MM.1S (cell line): ENCODE measurements at regions not wholly inside any gene's neighbourhood (a gene's known extent, or its start where the extent isn't known, plus 50 kb on each side); places are given as distances from the start of the nearest gene placed in this dataset.

Source experiments
- DNase-seq: peaks from one replicate; pipeline ENCODE4 v3.0.0-alpha.2; 2015
- H2AFZ ChIP-seq: fragments of 300-600 bp; sonication (generic); 2 replicates; pipeline ENCODE4 v1.6.0; 2016; ENCODE audit warnings: antibody characterized with exemption, low read length
- H3F3A ChIP-seq: fragments of 300-600 bp; sonication (generic); 2 replicates; pipeline ENCODE4 v1.6.1; 2016; ENCODE audit warnings: mild to moderate bottlenecking, antibody characterized with exemption, low read length, moderate library complexity, mixed read lengths; ENCODE audit not compliant: insufficient read depth
- H3K27ac ChIP-seq: fragments of 300-600 bp; sonication (generic); 2 replicates; pipeline ENCODE4 v1.5.1; 2016; ENCODE audit warnings: mild to moderate bottlenecking, low read length
- H3K27me3 ChIP-seq: fragments of 300-600 bp; sonication (generic); replicated peaks from 2 replicates; pipeline ENCODE4 v1.6.0; 2016; ENCODE audit warnings: low read length; ENCODE audit not compliant: insufficient read depth
- H3K36me3 ChIP-seq: fragments of 300-600 bp; sonication (generic); replicated peaks from 2 replicates; pipeline ENCODE4 v1.6.1; 2016; ENCODE audit warnings: mild to moderate bottlenecking, low read length, mixed read lengths; ENCODE audit not compliant: insufficient read depth
- H3K4me1 ChIP-seq: fragments of 300-600 bp; sonication (generic); 2 replicates; pipeline ENCODE4 v1.6.1; 2016; ENCODE audit warnings: low read length, mixed read lengths
- H3K4me2 ChIP-seq: fragments of 300-600 bp; sonication (generic); 2 replicates; pipeline ENCODE4 v1.6.0; 2016; ENCODE audit warnings: low read depth, low read length
- H3K4me3 ChIP-seq: fragments of 300-600 bp; sonication (generic); 2 replicates; pipeline ENCODE4 v1.5.1; 2016; ENCODE audit warnings: low read length, mixed read lengths
- H3K79me2 ChIP-seq: fragments of 300-600 bp; sonication (generic); 2 replicates; pipeline ENCODE4 v1.6.1; 2016; ENCODE audit warnings: mixed run types, low read length, mixed read lengths
- H3K9ac ChIP-seq: fragments of 300-600 bp; sonication (generic); 2 replicates; pipeline ENCODE4 v1.6.1; 2016; ENCODE audit warnings: low read length, mixed read lengths
- H3K9me2 ChIP-seq: fragments of 300-600 bp; sonication (generic); replicated peaks from 2 replicates; pipeline ENCODE4 v1.6.1; 2016; ENCODE audit warnings: mild to moderate bottlenecking, low read length, mixed read lengths; ENCODE audit not compliant: insufficient read depth
- H3K9me3 ChIP-seq: fragments of 300-600 bp; sonication (generic); replicated peaks from 2 replicates; pipeline ENCODE4 v1.6.1; 2016; ENCODE audit warnings: mild to moderate bottlenecking, low read length, mixed read lengths; ENCODE audit not compliant: insufficient read depth
- H4K20me1 ChIP-seq: fragments of 300-600 bp; sonication (generic); 2 replicates; pipeline ENCODE4 v1.6.1; 2016; ENCODE audit warnings: mild to moderate bottlenecking, low read length, moderate library complexity, mixed read lengths; ENCODE audit not compliant: insufficient read depth
- EZH2 ChIP-seq: fragments of 300-600 bp; sonication (generic); optimal IDR thresholded peaks from 2 replicates; pipeline ENCODE3; 2017; ENCODE audit warnings: low read depth, mild to moderate bottlenecking, antibody characterized with exemption, low read length, mixed read lengths
- EZH2phosphoT487 ChIP-seq: fragments of 300-600 bp; sonication (generic); IDR thresholded peaks from 2 replicates; pipeline ENCODE4 v1.6.1; 2018; ENCODE audit warnings: antibody characterized with exemption, low read length
- TF ChIP-seq, protein P1 (sequence below): fragments of 300-600 bp; sonication (generic); IDR thresholded peaks from 2 replicates; pipeline ENCODE4 v1.5.1; 2016; ENCODE audit warnings: antibody characterized with exemption, low read length, mixed read lengths

DNA sequence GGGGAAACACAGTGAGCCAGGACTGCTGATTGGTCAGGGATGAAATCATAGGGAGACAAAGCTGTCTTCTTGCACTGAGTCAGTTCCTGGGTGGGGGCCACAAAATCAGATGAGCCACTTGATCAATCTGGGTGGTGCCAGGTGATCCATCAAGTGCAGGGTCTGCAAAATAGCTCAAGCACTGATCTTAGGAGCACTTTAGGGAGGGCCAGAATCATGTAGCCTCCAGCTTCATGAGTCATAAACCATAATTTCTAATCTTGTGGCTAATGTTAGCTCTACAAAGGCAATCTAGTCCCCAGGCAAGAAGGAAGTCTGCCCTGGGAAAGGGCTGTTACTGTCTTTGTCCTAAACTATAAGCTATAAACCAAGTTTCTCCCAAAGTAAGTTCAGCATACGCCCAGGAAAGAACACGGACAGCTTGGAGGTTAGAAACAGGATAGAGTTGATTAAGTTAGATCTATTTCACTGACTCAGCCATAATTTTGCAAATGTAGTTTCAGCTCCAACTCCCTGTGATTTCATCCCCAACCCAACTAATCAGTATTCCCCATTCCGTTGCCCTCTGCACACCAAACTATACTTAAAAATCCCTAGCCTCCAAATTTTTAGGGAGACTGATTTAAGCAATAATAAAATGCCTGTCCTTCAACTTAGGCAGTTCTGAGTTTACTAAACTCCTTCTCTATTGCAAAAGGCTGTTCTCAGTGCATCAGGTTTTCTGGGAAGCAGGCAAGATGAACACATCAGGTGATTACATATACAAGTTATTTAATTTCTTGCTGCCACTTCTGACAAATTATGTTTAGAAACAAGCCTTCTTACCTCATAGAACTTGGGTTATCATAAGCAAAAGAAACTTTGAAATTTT lies 226.9 kb upstream of the SPOPL start:
- no peaks in the 10 kb centered on the region for H3K79me2 ChIP-seq
- no peaks in the 10 kb centered on the region for H3K4me1 ChIP-seq
- H3K4me2 ChIP-seq: no peak overlapping the region
- H3K27me3 ChIP-seq: no peaks in the 10 kb centered on the region
- H3K9me2 ChIP-seq: no peaks in the 10 kb centered on the region
- TF ChIP-seq, protein P1, sequence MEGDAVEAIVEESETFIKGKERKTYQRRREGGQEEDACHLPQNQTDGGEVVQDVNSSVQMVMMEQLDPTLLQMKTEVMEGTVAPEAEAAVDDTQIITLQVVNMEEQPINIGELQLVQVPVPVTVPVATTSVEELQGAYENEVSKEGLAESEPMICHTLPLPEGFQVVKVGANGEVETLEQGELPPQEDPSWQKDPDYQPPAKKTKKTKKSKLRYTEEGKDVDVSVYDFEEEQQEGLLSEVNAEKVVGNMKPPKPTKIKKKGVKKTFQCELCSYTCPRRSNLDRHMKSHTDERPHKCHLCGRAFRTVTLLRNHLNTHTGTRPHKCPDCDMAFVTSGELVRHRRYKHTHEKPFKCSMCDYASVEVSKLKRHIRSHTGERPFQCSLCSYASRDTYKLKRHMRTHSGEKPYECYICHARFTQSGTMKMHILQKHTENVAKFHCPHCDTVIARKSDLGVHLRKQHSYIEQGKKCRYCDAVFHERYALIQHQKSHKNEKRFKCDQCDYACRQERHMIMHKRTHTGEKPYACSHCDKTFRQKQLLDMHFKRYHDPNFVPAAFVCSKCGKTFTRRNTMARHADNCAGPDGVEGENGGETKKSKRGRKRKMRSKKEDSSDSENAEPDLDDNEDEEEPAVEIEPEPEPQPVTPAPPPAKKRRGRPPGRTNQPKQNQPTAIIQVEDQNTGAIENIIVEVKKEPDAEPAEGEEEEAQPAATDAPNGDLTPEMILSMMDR: no peak
- TF ChIP-seq EZH2phosphoT487: no peak
- TF ChIP-seq EZH2: no peak
- H3K9me3 ChIP-seq: no peaks in the 10 kb centered on the region
- no peaks in the 10 kb centered on the region for H4K20me1 ChIP-seq
- no peak for DNase-seq
- H3K36me3 ChIP-seq: no peaks in the 10 kb centered on the region
- H3K9ac ChIP-seq: no peak overlapping the region
- no peaks in the 10 kb centered on the region for H3F3A ChIP-seq
- no peak overlapping the region for H2AFZ ChIP-seq
- H3K4me3 ChIP-seq: no peak overlapping the region
- H3K27ac ChIP-seq: no peak overlapping the region

DNA sequence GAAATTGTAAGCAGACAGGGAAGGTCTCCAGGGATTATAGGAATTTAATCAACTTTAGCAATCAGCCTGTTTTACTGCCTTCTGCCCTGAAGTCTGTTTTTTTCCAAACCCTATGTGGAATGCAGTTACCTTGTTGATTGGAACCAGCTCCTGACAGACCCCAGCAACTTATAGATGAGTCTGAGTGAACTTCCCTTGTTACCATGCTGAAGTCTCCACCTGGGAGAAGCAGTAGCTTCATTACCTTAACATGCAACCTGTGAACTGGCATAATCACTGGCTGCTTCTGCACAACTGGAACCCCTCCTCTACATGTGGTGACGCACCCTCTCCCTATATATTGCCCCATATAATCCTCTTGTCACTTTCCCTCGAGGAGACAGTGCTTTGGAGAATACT lies 226.3 kb upstream of the SPOPL start:
- H3K4me1 ChIP-seq: no peaks in the 10 kb centered on the region
- no peak overlapping the region for H3K4me2 ChIP-seq
- H3K9me2 ChIP-seq: no peaks in the 10 kb centered on the region
- no peak overlapping the region for H3K27ac ChIP-seq
- H3K79me2 ChIP-seq: no peaks in the 10 kb centered on the region
- no peak for DNase-seq
- no peak overlapping the region for H3K9ac ChIP-seq
- no peaks in the 10 kb centered on the region for H4K20me1 ChIP-seq
- no peak for TF ChIP-seq EZH2
- TF ChIP-seq, protein P1: no peak
- no peak for TF ChIP-seq EZH2phosphoT487
- no peaks in the 10 kb centered on the region for H3F3A ChIP-seq
- H3K27me3 ChIP-seq: no peaks in the 10 kb centered on the region
- H3K4me3 ChIP-seq: no peak overlapping the region
- H3K36me3 ChIP-seq: no peaks in the 10 kb centered on the region
- H2AFZ ChIP-seq: no peak overlapping the region
- H3K9me3 ChIP-seq: no peaks in the 10 kb centered on the region

DNA sequence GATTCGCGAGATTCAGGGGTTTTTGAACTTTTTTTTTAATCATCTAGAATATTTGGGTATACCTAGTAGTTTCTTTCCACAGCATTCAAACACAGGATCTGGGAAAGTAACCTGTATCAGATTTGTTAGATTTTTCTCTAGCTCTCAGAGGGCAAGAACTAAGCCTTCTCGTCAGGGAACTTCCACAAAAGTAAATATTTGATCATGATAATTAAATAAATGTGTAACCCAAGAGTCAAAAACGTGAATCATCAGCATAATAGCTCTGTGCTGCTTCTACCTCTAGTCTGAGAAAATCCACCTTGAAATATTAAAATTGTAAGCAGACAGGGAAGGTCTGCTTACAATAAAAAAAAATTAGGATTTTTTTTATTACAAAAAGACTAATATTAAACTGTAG lies 225.7 kb upstream of the SPOPL start:
- H3K79me2 ChIP-seq: no peaks in the 10 kb centered on the region
- H3K27ac ChIP-seq: no peak overlapping the region
- H3K4me3 ChIP-seq: no peak overlapping the region
- no peaks in the 10 kb centered on the region for H3K9me2 ChIP-seq
- no peaks in the 10 kb centered on the region for H4K20me1 ChIP-seq
- H3K4me1 ChIP-seq: no peaks in the 10 kb centered on the region
- no peak overlapping the region for H3K4me2 ChIP-seq
- TF ChIP-seq EZH2 (no peak), EZH2phosphoT487 (no peak)
- no peak for DNase-seq
- no peaks in the 10 kb centered on the region for H3K9me3 ChIP-seq
- H3F3A ChIP-seq: no peaks in the 10 kb centered on the region
- H2AFZ ChIP-seq: no peak overlapping the region
- no peaks in the 10 kb centered on the region for H3K36me3 ChIP-seq
- no peak overlapping the region for H3K9ac ChIP-seq
- no peaks in the 10 kb centered on the region for H3K27me3 ChIP-seq

DNA sequence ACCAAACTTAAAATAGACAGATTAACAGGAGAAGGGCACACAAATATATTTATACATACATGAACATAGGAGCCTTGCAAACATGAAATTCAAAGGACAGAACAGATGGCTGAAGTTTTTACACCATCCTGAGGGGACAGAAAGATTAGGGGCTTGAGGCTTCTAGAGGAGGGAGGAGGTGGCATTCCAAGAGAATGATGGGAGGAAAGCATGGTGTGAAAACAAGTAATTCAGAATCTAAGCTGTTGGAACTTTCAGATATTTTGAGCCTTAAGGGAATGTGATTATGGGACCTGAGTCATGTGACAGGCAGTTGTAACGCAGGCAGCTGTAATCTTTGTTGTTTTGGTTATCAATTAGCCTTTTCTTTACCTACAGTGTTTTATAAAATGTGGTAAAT lies 225.2 kb upstream of the SPOPL start:
- Histone ChIP-seq H3K36me3 (no peaks in the 10 kb centered on the region), H3K79me2 (no peaks in the 10 kb centered on the region), H4K20me1 (no peaks in the 10 kb centered on the region), H3K4me3 (no peak overlapping the region), H3K4me2 (no peak overlapping the region), H3F3A (no peaks in the 10 kb centered on the region), H3K9me2 (no peaks in the 10 kb centered on the region), H3K27me3 (no peaks in the 10 kb centered on the region), H3K27ac (no peak overlapping the region), H3K9me3 (no peaks in the 10 kb centered on the region), H2AFZ (no peak overlapping the region), H3K4me1 (no peaks in the 10 kb centered on the region), H3K9ac (no peak overlapping the region)
- TF ChIP-seq EZH2 (no peak), EZH2phosphoT487 (no peak)
- TF ChIP-seq, protein P1: no peak
- no peak for DNase-seq
